ENCODE measurements at regions not wholly inside any gene's neighbourhood (a gene's known extent, or its start where the extent isn't known, plus 50 kb on each side); places are given as distances from the start of the nearest gene placed in this dataset.

DNA sequence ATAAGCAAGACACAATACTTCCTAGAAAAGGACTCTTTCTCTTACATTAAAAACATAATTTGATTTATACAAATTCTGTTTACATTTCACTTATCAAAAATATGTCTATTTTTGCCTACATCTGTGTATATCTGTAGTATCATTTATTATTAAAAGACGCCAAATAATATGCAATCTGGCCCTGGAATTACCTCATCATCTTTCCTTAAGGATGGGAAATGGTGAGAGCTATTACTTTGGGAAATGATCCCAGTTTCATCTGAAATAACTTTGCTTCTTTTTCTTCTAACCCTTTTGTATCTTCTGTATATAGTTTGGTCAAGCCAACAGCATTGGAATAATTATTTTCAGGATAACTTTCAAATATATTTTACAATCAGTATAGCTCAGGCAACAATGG is 85.0 kb downstream of the FAS start:
- no peaks in the 10 kb centered on the region for H3K9me3 ChIP-seq
- DNase-seq, result no peak
- no peaks in the 10 kb centered on the region for H3K4me1 ChIP-seq
- 94 to 100% methylated on average over 1 of the region's 1 CpG for WGBS, 2 donors
- H3K4me3 ChIP-seq (replicated peaks in 1 of 3), result no peak overlapping the region
- no peak overlapping the region for H3K27ac ChIP-seq
- H3K27me3 ChIP-seq, result no peaks in the 10 kb centered on the region
- no peaks in the 10 kb centered on the region for H3K36me3 ChIP-seq
- intact Hi-C loops (cut with DNase I), result no loop called here
- TF ChIP-seq POLR2A (IDR thresholded peaks at IDR 0.05), result no peak
- TF ChIP-seq, protein P1, sequence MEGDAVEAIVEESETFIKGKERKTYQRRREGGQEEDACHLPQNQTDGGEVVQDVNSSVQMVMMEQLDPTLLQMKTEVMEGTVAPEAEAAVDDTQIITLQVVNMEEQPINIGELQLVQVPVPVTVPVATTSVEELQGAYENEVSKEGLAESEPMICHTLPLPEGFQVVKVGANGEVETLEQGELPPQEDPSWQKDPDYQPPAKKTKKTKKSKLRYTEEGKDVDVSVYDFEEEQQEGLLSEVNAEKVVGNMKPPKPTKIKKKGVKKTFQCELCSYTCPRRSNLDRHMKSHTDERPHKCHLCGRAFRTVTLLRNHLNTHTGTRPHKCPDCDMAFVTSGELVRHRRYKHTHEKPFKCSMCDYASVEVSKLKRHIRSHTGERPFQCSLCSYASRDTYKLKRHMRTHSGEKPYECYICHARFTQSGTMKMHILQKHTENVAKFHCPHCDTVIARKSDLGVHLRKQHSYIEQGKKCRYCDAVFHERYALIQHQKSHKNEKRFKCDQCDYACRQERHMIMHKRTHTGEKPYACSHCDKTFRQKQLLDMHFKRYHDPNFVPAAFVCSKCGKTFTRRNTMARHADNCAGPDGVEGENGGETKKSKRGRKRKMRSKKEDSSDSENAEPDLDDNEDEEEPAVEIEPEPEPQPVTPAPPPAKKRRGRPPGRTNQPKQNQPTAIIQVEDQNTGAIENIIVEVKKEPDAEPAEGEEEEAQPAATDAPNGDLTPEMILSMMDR (IDR thresholded peaks at IDR 0.05), result no peak

DNA sequence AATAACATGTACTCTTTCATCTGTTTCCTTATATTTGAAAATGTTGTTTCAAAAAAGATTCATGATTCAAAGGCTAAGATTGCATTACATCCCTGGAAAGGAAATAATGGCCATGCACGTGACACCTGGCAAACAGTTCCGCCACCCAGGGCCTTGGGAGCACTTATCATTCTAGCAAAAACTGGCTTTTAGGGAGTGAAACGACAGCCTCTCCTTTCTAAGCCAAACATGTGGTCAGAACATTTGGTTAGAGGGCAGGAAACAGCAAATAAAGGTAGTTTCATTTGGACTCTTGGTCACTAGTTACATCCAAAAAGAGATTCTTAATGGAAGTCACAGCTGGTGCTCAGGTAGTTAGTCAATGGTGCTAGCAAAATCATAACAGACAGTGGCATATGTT is 83.5 kb downstream of the FAS start:
- intact Hi-C loops (cut with DNase I), result no loop called here
- WGBS, 2 donors, result 46 to 47% methylated on average over 3 of the region's 3 CpGs

DNA sequence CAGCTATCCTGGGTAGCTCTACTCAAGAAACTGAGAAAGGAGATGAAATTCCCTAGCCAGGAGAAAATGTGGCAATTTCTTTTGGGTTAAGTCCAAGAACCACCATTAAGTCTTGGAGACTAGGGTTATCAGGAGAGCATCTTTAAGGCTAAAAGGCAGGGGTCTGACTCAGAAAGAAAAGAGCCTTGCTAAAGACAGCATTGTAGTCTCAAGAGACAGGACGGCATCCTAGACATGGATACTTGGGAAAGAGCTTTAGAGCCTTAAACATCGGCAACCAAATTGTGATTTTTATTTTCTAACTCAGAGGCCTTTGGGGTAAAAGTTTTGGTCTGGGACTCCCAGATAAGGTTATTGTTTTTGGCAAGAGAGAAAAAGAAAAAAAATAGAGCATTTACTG is 83.1 kb downstream of the FAS start:
- no peak for TF ChIP-seq POLR2A (IDR thresholded peaks at IDR 0.05)
- TF ChIP-seq, protein P1 (IDR thresholded peaks at IDR 0.05), result no peak
- Histone ChIP-seq H3K4me1 (no peaks in the 10 kb centered on the region), H3K9me3 (no peaks in the 10 kb centered on the region), H3K27ac (no peak overlapping the region), H3K36me3 (no peaks in the 10 kb centered on the region), H3K27me3 (no peaks in the 10 kb centered on the region), H3K4me3 (replicated peaks in 1 of 3) (no peak overlapping the region)
- DNase-seq, result no peak
- WGBS, 2 donors, result 64 to 67% methylated on average over 2 of the region's 2 CpGs
- intact Hi-C loops (cut with DNase I), result no loop called here

More for the DNA sequence above, 83.5 kb downstream of the FAS start:
- H3K4me1 ChIP-seq, result no peaks in the 10 kb centered on the region
- H3K27ac ChIP-seq, result no peak overlapping the region
- H3K27me3 ChIP-seq, result no peaks in the 10 kb centered on the region
- H3K36me3 ChIP-seq, result no peaks in the 10 kb centered on the region
- H3K4me3 ChIP-seq (replicated peaks in 1 of 3), result no peak overlapping the region
- H3K9me3 ChIP-seq, result no peaks in the 10 kb centered on the region
- TF ChIP-seq, protein P1 (IDR thresholded peaks at IDR 0.05), result no peak
- no peak for TF ChIP-seq POLR2A (IDR thresholded peaks at IDR 0.05)
- DNase-seq, result peak; percentile 42 to 48

DNA sequence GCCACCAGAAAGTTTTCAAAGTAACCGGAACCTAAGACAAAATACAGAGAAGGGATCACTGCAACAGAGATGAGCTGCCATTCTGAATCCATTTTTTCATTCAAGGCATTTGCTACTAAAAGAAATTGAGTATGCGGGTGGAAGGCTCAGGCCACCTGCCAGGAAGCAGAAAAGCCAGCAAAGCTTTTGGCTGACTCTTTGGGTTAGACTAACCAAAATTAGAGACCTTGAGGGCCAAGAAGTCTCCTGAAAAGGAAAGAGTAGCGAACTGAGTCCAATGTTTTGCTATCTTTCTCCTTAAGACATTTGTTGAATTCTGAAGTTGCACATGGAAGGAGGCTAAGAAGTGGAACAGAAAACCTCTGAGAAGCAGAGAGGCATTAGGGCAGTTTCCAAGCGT is 79.0 kb downstream of the FAS start:
- Histone ChIP-seq H3K27me3 (no peaks in the 10 kb centered on the region), H3K27ac (no peak overlapping the region), H3K9me3 (no peaks in the 10 kb centered on the region), H3K36me3 (no peaks in the 10 kb centered on the region), H3K4me3 (replicated peaks in 1 of 3) (no peak overlapping the region), H3K4me1 (peaks cover 0 to 2% of the 10 kb centered on the region in 2 donors)
- TF ChIP-seq, protein P1 (IDR thresholded peaks at IDR 0.05), result no peak
- WGBS, 2 donors, result 78 to 85% methylated on average over 4 of the region's 4 CpGs
- intact Hi-C loops (cut with DNase I), result no loop called here
- no peak for DNase-seq
